Ectodermal cell (in vitro differentiated cells): ENCODE measurements at regions not wholly inside any gene's neighbourhood (a gene's known extent, or its start where the extent isn't known, plus 50 kb on each side); places are given as distances from the start of the nearest gene placed in this dataset.

Source experiments
- H3K27ac ChIP-seq: 2 replicates; pipeline ENCODE4 v1.7.0; 2013; ENCODE audit warnings: mild to moderate bottlenecking, low read depth, low read length; ENCODE audit not compliant: insufficient read depth, poor library complexity, severe bottlenecking
- H3K27me3 ChIP-seq: 2 replicates; pipeline ENCODE4 v1.7.0; 2013; ENCODE audit warnings: mild to moderate bottlenecking, low read length; ENCODE audit not compliant: insufficient read depth, control insufficient read depth, poor library complexity, severe bottlenecking
- H3K36me3 ChIP-seq: one replicate; pipeline ENCODE4 v1.7.0; 2013; ENCODE audit warnings: low read length; ENCODE audit not compliant: control insufficient read depth, insufficient read depth
- H3K4me1 ChIP-seq: one replicate; pipeline ENCODE4 v1.7.0; 2013; ENCODE audit warnings: low read length; ENCODE audit not compliant: control insufficient read depth, insufficient read depth
- H3K4me3 ChIP-seq: 2 replicates; pipeline ENCODE4 v1.7.0; 2013; ENCODE audit warnings: low read depth, low read length, control low read depth; ENCODE audit not compliant: insufficient read depth
- H3K9me3 ChIP-seq: 2 replicates; pipeline ENCODE4 v1.7.0; 2013; ENCODE audit warnings: mild to moderate bottlenecking, low read length, moderate library complexity; ENCODE audit not compliant: control insufficient read depth
- WGBS, 2 experiments: methylation state at CpG; one replicate each; pipeline ENCODE4 v1.1.7; 2013; ENCODE audit warnings: missing lambda C conversion rate in 2 of 2; 5-methylcytosine and 5-hydroxymethylcytosine counted together

GRCh38 chr2:5908071-5908470 lies 215.9 kb downstream of the SOX11 start:
- WGBS, 2 experiments, result 90 to 100% methylated on average over 2 of the region's 2 CpGs
- no peaks in the 10 kb centered on the region for H3K36me3 ChIP-seq

GRCh38 chr2:5911718-5912117 lies 219.5 kb downstream of the SOX11 start:
- WGBS, 2 experiments, result 87% methylated on average over 3 of the region's 3 CpGs
- H3K27ac ChIP-seq, result no peak overlapping the region
- H3K4me3 ChIP-seq, result no peak overlapping the region
- peaks cover 16% of the 10 kb centered on the region for H3K4me1 ChIP-seq
- no peaks in the 10 kb centered on the region for H3K9me3 ChIP-seq
- H3K36me3 ChIP-seq, result no peaks in the 10 kb centered on the region
- H3K27me3 ChIP-seq, result no peaks in the 10 kb centered on the region

More at GRCh38 chr2:5908071-5908470, 215.9 kb downstream of the SOX11 start:
- H3K4me1 ChIP-seq, result no peaks in the 10 kb centered on the region
- H3K27ac ChIP-seq, result no peak overlapping the region
- H3K9me3 ChIP-seq, result no peaks in the 10 kb centered on the region
- no peak overlapping the region for H3K4me3 ChIP-seq
- no peaks in the 10 kb centered on the region for H3K27me3 ChIP-seq

- Histone ChIP-seq H3K27me3 (no peaks in the 10 kb centered on the region), H3K27ac (no peak overlapping the region), H3K4me3 (no peak overlapping the region), H3K4me1 (peaks cover 16% of the 10 kb centered on the region), H3K36me3 (no peaks in the 10 kb centered on the region), H3K9me3 (peaks cover 3% of the 10 kb centered on the region)
- 59 to 66% methylated on average over 9 of the region's 9 CpGs for WGBS, 2 experiments
Observed at GRCh38 chr2:5913711-5914395, 221.7 kb downstream of the SOX11 start.

- H3K4me1 ChIP-seq, result peaks cover 16% of the 10 kb centered on the region
- H3K4me3 ChIP-seq, result no peak overlapping the region
- peaks cover 3% of the 10 kb centered on the region for H3K9me3 ChIP-seq
- WGBS, 2 experiments, result 30 to 31% methylated on average over 7 of the region's 7 CpGs
- no peaks in the 10 kb centered on the region for H3K36me3 ChIP-seq
- H3K27ac ChIP-seq, result peak overlapping the region; percentile 47
- H3K27me3 ChIP-seq, result no peaks in the 10 kb centered on the region
Observed at GRCh38 chr2:5914811-5915611, 222.8 kb downstream of the SOX11 start.

DNA sequence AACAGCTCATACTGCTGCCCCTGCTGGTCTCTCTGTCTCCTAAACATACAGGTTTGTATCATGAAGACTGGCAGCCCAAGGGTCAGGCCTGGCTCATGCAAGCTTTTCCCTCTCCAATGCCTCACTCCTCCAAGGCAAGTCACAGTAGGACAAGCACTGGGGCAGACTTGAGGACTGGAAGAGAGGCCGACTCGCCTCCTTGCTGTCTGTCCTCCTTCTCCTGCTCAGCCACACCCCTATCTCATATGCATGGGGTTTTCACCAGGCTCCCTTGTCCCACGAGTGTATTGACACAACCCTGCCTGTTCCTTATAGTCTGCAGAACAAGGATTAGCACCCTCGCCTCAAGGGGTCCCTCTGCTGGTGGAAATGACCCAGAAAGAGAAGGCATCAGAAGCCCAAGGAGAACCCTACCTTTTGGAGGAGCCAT lies 223.7 kb downstream of the SOX11 start:
- H3K27ac ChIP-seq, result peak overlapping the region; percentile 47
- no peaks in the 10 kb centered on the region for H3K27me3 ChIP-seq
- H3K9me3 ChIP-seq, result peaks cover 3% of the 10 kb centered on the region
- H3K4me3 ChIP-seq, result no peak overlapping the region
- H3K36me3 ChIP-seq, result no peaks in the 10 kb centered on the region
- H3K4me1 ChIP-seq, result peaks cover 16% of the 10 kb centered on the region
- 59 to 62% methylated on average over 4 of the region's 4 CpGs for WGBS, 2 experiments

GRCh38 chr2:5921081-5921642 lies 229.0 kb downstream of the SOX11 start:
- 97 to 100% methylated on average over 6 to 8 of the region's 8 CpGs for WGBS, 2 experiments
- Histone ChIP-seq H3K36me3 (no peaks in the 10 kb centered on the region), H3K9me3 (peaks cover 3% of the 10 kb centered on the region), H3K4me3 (no peak overlapping the region), H3K27me3 (no peaks in the 10 kb centered on the region), H3K27ac (no peak overlapping the region), H3K4me1 (no peaks in the 10 kb centered on the region)

DNA sequence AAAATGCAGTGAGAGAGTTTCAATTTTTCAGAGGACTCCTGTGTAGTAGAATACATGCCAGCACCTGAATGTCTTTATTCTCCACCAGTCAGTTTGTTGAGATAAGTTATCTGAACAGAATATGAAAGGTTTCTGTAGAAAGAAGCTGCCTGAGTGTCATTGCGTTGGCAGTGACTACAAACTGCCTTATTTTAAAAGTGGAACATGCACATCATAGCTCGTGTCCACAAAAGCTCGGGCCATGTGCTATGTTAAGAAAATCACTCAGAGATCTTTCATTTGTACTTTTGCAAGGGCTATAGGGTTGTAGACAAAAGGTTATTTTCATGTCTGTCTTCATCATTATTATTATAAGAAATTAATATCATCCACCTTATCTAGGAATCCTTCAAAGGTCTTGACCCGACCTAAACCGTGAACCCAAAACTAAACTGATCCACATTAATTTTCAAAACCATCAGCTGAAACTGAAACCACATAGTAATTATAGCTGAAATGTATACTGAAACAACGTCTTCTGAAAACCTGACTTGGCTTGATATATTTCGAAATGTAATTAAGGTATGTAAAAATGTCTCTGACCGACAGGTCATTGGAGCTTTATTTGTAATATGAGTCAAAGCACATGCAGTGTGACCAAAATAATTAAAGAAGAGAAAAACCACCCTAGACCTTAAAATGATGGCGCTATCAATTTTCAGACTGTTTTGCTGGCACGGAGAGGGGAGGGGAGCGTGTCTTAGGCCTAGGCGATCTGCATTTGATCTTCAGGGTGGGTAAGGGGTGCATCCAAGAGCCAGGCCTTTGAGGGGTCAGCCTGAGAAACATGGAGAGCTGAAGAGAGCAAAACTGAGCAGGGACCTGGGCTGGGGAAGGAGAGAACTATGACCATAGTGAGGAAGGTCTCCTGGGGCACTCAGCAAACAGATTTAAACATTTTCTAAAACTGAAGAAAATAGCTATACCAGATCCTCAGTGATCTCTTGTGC lies 232.1 kb downstream of the SOX11 start:
- Histone ChIP-seq H3K9me3 (no peaks in the 10 kb centered on the region), H3K27ac (no peak overlapping the region), H3K27me3 (no peaks in the 10 kb centered on the region), H3K36me3 (no peaks in the 10 kb centered on the region), H3K4me1 (no peaks in the 10 kb centered on the region), H3K4me3 (no peak overlapping the region)
- 95 to 96% methylated on average over 11 to 12 of the region's 12 CpGs for WGBS, 2 experiments

GRCh38 chr2:5925604-5926003 lies 233.4 kb downstream of the SOX11 start:
- no peaks in the 10 kb centered on the region for H3K4me1 ChIP-seq
- H3K9me3 ChIP-seq, result no peaks in the 10 kb centered on the region
- WGBS, 2 experiments, result 89 to 93% methylated on average over 4 of the region's 4 CpGs
- no peaks in the 10 kb centered on the region for H3K27me3 ChIP-seq
- no peak overlapping the region for H3K4me3 ChIP-seq
- no peaks in the 10 kb centered on the region for H3K36me3 ChIP-seq
- H3K27ac ChIP-seq, result no peak overlapping the region

GRCh38 chr2:5926871-5927512 lies 234.8 kb downstream of the SOX11 start:
- H3K36me3 ChIP-seq, result no peaks in the 10 kb centered on the region
- no peaks in the 10 kb centered on the region for H3K27me3 ChIP-seq
- H3K4me3 ChIP-seq, result no peak overlapping the region
- no peaks in the 10 kb centered on the region for H3K9me3 ChIP-seq
- no peak overlapping the region for H3K27ac ChIP-seq
- WGBS, 2 experiments, result 55 to 75% methylated on average over 6 of the region's 6 CpGs
- H3K4me1 ChIP-seq, result no peaks in the 10 kb centered on the region
